Liver (tissue), 8 donors: ENCODE measurements at regions not wholly inside any gene's neighbourhood (a gene's known extent, or its start where the extent isn't known, plus 50 kb on each side); places are given as distances from the start of the nearest gene placed in this dataset.

Source experiments
- DNase-seq: peaks from one replicate; pipeline ENCODE4 v3.0.0-alpha.2; 2017; ENCODE audit warnings: low spot score
- H3K27ac ChIP-seq, 2 donors: one replicate each; pipeline ENCODE4 v1.7.0; 2013; ENCODE audit warnings: inconsistent platforms in 2 of 2, low read length in 2 of 2, control low read depth in 1 of 2, low read depth in 1 of 2, mild to moderate bottlenecking in 1 of 2
- H3K27me3 ChIP-seq, 4 donors: one replicate each; pipeline versions ENCODE4 v1.6.1 to v1.7.0; 2013; ENCODE audit warnings: low read length in 3 of 4, inconsistent platforms in 1 of 4, mild to moderate bottlenecking in 1 of 4, moderate library complexity in 1 of 4; ENCODE audit not compliant: control insufficient read depth in 4 of 4, insufficient read depth in 4 of 4
- H3K36me3 ChIP-seq, 4 donors: one replicate each; pipeline versions ENCODE4 v1.6.1 to v1.7.0; 2013; ENCODE audit warnings: low read length in 3 of 4, mild to moderate bottlenecking in 3 of 4, low read depth in 1 of 4, moderate library complexity in 1 of 4; ENCODE audit not compliant: control insufficient read depth in 4 of 4, insufficient read depth in 3 of 4
- H3K4me1 ChIP-seq, 4 donors: one replicate each; pipeline versions ENCODE4 v1.6.1 to v1.7.0; 2013; ENCODE audit warnings: low read length in 3 of 4, mild to moderate bottlenecking in 3 of 4, moderate library complexity in 1 of 4; ENCODE audit not compliant: control insufficient read depth in 4 of 4, insufficient read depth in 4 of 4
- H3K4me3 ChIP-seq, 3 donors: one replicate each; pipeline versions ENCODE4 v1.6.1 to v1.7.0; 2013; ENCODE audit warnings: low read length in 3 of 3, control low read depth in 1 of 3, low read depth in 1 of 3, mild to moderate bottlenecking in 1 of 3
- H3K9ac ChIP-seq, 2 donors: one replicate each; pipeline ENCODE4 v1.7.0; 2013; ENCODE audit warnings: low read length in 2 of 2, mild to moderate bottlenecking in 2 of 2, moderate library complexity in 2 of 2, control low read depth in 1 of 2, low read depth in 1 of 2
- H3K9me3 ChIP-seq, 4 donors: one replicate each; pipeline versions ENCODE4 v1.6.1 to v1.7.0; 2013; ENCODE audit warnings: low read length in 3 of 4; ENCODE audit not compliant: control insufficient read depth in 4 of 4
- CTCF ChIP-seq: fragments of 150-350 bp; IDR thresholded peaks from 2 replicates; pipeline ENCODE4 v1.5.1; 2017; ENCODE audit warnings: improper control_type of control experiment, low read depth, low read length; ENCODE audit not compliant: missing input control
- EGR1 ChIP-seq, 2 donors: IDR thresholded peaks; 2 replicates each; pipeline ENCODE4 v1.6.1; 2016 to 2018; ENCODE audit warnings: antibody characterized with exemption in 2 of 2, low read depth in 2 of 2
- FOXA1 ChIP-seq: IDR thresholded peaks from 2 replicates; pipeline ENCODE4 v1.6.1; 2016; ENCODE audit warnings: antibody characterized with exemption
- FOXA2 ChIP-seq: IDR thresholded peaks from 2 replicates; pipeline ENCODE4 v1.6.1; 2016; ENCODE audit warnings: antibody characterized with exemption
- GABPA ChIP-seq, 2 donors: IDR thresholded peaks in 1 of 2; conservative IDR thresholded peaks in 1 of 2; 2 replicates each; pipeline ENCODE4 v1.6.1; 2016; ENCODE audit warnings: antibody characterized with exemption in 2 of 2, mild to moderate bottlenecking in 1 of 2, moderate library complexity in 1 of 2
- HNF4A ChIP-seq, 2 donors: conservative IDR thresholded peaks; 2 replicates each; pipeline ENCODE4 v1.6.1; 2016; ENCODE audit warnings: antibody characterized with exemption in 2 of 2, mild to moderate bottlenecking in 2 of 2
- HNF4G ChIP-seq: IDR thresholded peaks from 2 replicates; pipeline ENCODE4 v1.6.1; 2016; ENCODE audit warnings: antibody characterized with exemption
- JUND ChIP-seq, 2 donors: IDR thresholded peaks; 2 replicates each; pipeline ENCODE4 v1.6.1; 2016; ENCODE audit warnings: antibody characterized with exemption in 2 of 2
- NR2F2 ChIP-seq: IDR thresholded peaks from 2 replicates; pipeline ENCODE4 v1.6.1; 2016; ENCODE audit warnings: antibody characterized with exemption
- RAD21 ChIP-seq, 2 donors: IDR thresholded peaks; 2 replicates each; pipeline ENCODE4 v1.6.1; 2016; ENCODE audit warnings: antibody characterized with exemption in 2 of 2, mild to moderate bottlenecking in 2 of 2
- REST ChIP-seq: IDR thresholded peaks from 2 replicates; pipeline ENCODE4 v1.6.1; 2016; ENCODE audit warnings: antibody characterized with exemption, mild to moderate bottlenecking
- RXRA ChIP-seq, 2 donors: IDR thresholded peaks; 2 replicates each; pipeline ENCODE4 v1.6.1; 2017 to 2018; ENCODE audit warnings: antibody characterized with exemption in 2 of 2, mild to moderate bottlenecking in 1 of 2
- SP1 ChIP-seq: IDR thresholded peaks from 2 replicates; pipeline ENCODE4 v1.6.1; 2018; ENCODE audit warnings: antibody characterized with exemption, mild to moderate bottlenecking
- TAF1 ChIP-seq: conservative IDR thresholded peaks from 2 replicates; pipeline ENCODE4 v1.6.1; 2016; ENCODE audit warnings: antibody characterized with exemption, mild to moderate bottlenecking
- YY1 ChIP-seq: IDR thresholded peaks from 2 replicates; pipeline ENCODE4 v1.6.1; 2016; ENCODE audit warnings: antibody characterized with exemption, mild to moderate bottlenecking
- whole genome bisulfite sequencing: extraction: QIAGEN DNeasy Blood & Tissue Kit; methylation state at CpG from one replicate; pipeline ENCODE4 v1.1.7; 2013; 5-methylcytosine and 5-hydroxymethylcytosine counted together
- TF ChIP-seq, protein P1 (sequence below): IDR thresholded peaks from 2 replicates; pipeline ENCODE4 v1.6.1; 2016; ENCODE audit warnings: antibody characterized with exemption
- TF ChIP-seq, protein P2 (sequence below): IDR thresholded peaks from 2 replicates; pipeline ENCODE4 v1.6.1; 2016; ENCODE audit warnings: antibody characterized with exemption
- TF ChIP-seq, protein P3 (sequence below): IDR thresholded peaks from 2 replicates; pipeline ENCODE4 v1.6.1; 2016; ENCODE audit warnings: antibody characterized with exemption
- donor health status: healthy.
- donor health status: healthy.
- donor health status: healthy.
- donor health status: healthy.
- donor health status: healthy.

- Histone ChIP-seq H3K9me3 (no peaks in the 10 kb centered on the region), H3K4me3 (no peak overlapping the region), H3K27ac (no peak overlapping the region), H3K4me1 (no peaks in the 10 kb centered on the region), H3K27me3 (no peaks in the 10 kb centered on the region), H3K9ac (no peak overlapping the region), H3K36me3 (no peaks in the 10 kb centered on the region)
- DNase-seq: no peak
- 30% methylated on average over 1 of the region's 1 CpG for WGBS
- TF ChIP-seq RAD21 (IDR thresholded peaks at IDR 0.05): no peak
- TF ChIP-seq YY1: no peak
- TF ChIP-seq NR2F2: no peak
- no peak for TF ChIP-seq SP1
- TF ChIP-seq TAF1: no peak
- TF ChIP-seq RXRA (IDR thresholded peaks at IDR 0.05): no peak
- no peak for TF ChIP-seq FOXA1
- TF ChIP-seq JUND (IDR thresholded peaks at IDR 0.05): no peak
- TF ChIP-seq EGR1 (IDR thresholded peaks at IDR 0.05; ENCODE audit: low read depth in 2 of 2): no peak
- TF ChIP-seq, protein P1, sequence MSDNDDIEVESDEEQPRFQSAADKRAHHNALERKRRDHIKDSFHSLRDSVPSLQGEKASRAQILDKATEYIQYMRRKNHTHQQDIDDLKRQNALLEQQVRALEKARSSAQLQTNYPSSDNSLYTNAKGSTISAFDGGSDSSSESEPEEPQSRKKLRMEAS: no peak
- TF ChIP-seq HNF4G: no peak
- TF ChIP-seq HNF4A (conservative IDR thresholded peaks at IDR 0.05): no peak
- no peak for TF ChIP-seq CTCF
- no peak for TF ChIP-seq GABPA (IDR thresholded peaks at IDR 0.05 in 1 of 2, conservative IDR thresholded peaks at IDR 0.05 in 1 of 2)
- no peak for TF ChIP-seq FOXA2
These were observed 207.7 kb upstream of the SLIT2 start for GRCh38 chr4:20043991-20044390.

- no peak for TF ChIP-seq HNF4A (conservative IDR thresholded peaks at IDR 0.05)
- no peak for TF ChIP-seq CTCF
- no peak for TF ChIP-seq RAD21 (IDR thresholded peaks at IDR 0.05)
- TF ChIP-seq NR2F2: no peak
- no peak for TF ChIP-seq SP1
- TF ChIP-seq JUND (IDR thresholded peaks at IDR 0.05): no peak
- no peak for TF ChIP-seq TAF1
- TF ChIP-seq EGR1 (IDR thresholded peaks at IDR 0.05; ENCODE audit: low read depth in 2 of 2): no peak
- TF ChIP-seq, protein P2, sequence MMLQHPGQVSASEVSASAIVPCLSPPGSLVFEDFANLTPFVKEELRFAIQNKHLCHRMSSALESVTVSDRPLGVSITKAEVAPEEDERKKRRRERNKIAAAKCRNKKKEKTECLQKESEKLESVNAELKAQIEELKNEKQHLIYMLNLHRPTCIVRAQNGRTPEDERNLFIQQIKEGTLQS: no peak
- TF ChIP-seq FOXA2: no peak
- TF ChIP-seq FOXA1: no peak
- no peak for TF ChIP-seq REST
- TF ChIP-seq GABPA (IDR thresholded peaks at IDR 0.05 in 1 of 2, conservative IDR thresholded peaks at IDR 0.05 in 1 of 2): no peak
- no peak for TF ChIP-seq HNF4G
- TF ChIP-seq, protein P3, sequence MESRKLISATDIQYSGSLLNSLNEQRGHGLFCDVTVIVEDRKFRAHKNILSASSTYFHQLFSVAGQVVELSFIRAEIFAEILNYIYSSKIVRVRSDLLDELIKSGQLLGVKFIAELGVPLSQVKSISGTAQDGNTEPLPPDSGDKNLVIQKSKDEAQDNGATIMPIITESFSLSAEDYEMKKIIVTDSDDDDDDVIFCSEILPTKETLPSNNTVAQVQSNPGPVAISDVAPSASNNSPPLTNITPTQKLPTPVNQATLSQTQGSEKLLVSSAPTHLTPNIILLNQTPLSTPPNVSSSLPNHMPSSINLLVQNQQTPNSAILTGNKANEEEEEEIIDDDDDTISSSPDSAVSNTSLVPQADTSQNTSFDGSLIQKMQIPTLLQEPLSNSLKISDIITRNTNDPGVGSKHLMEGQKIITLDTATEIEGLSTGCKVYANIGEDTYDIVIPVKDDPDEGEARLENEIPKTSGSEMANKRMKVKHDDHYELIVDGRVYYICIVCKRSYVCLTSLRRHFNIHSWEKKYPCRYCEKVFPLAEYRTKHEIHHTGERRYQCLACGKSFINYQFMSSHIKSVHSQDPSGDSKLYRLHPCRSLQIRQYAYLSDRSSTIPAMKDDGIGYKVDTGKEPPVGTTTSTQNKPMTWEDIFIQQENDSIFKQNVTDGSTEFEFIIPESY: no peak
- TF ChIP-seq YY1: no peak
- no peak for TF ChIP-seq RXRA (IDR thresholded peaks at IDR 0.05)
- WGBS: 63% methylated on average over 4 of the region's 4 CpGs
- no peaks in the 10 kb centered on the region for H3K27me3 ChIP-seq
- H3K4me3 ChIP-seq: no peak overlapping the region
- no peak overlapping the region for H3K9ac ChIP-seq
- no peak for DNase-seq
- H3K27ac ChIP-seq: no peak overlapping the region
- H3K4me1 ChIP-seq: no peaks in the 10 kb centered on the region
- no peaks in the 10 kb centered on the region for H3K9me3 ChIP-seq
- no peaks in the 10 kb centered on the region for H3K36me3 ChIP-seq
These were observed 208.9 kb upstream of the SLIT2 start for GRCh38 chr4:20042769-20043168.
